ENCODE measurements at regions not wholly inside any gene's neighbourhood (a gene's known extent, or its start where the extent isn't known, plus 50 kb on each side); places are given as distances from the start of the nearest gene placed in this dataset.

GRCh38 chr9:14535161-14535955 lies 157.9 kb downstream of the ZDHHC21 start:
- no peak for ATAC-seq (ENCODE audit: low FRiP score)
- DNase-seq (ENCODE audit: low spot score) = no peak
- TF ChIP-seq CTCF (IDR thresholded peaks at IDR 0.05) = no peak

DNA sequence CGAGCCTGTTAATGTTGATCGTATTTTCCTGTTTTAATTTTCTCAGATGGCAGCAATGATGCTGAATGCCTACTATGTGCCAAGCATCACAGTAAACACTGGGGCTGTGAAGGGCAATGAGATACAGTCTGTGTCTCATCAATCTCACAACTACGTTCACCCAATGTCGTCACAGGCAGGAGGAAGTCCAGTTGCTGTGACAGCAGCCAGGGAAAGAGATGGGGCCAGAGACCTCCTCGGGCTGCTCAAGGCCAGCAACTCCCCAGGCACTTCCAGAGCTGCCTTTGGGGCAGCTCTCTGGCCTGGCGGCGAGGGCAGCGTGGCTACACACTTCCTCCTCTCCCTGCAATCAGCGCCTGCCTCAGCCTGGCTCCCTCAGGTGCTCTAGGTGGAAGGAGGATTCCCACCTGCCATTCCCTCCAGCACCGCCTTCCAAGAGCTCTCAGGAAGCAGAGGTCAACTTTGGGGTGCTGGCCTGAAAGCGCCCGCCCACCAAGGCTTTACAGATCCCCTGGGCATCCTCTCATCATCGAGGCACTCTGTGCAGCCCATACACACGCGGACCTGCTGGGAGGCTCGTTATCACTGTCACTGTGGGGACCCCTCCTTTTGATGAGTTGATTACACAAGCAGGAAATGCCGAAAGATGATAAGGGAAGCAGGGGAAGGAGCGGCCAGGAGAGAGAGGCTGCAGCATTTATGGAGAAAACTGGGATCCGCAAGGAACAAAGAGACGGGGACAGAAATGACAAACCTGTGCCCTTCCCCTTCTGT lies 159.2 kb downstream of the ZDHHC21 start:
- DNase-seq (ENCODE audit: low spot score) = no peak
- no peak for ATAC-seq (ENCODE audit: low FRiP score)
- no peak for TF ChIP-seq CTCF (IDR thresholded peaks at IDR 0.05)

DNA sequence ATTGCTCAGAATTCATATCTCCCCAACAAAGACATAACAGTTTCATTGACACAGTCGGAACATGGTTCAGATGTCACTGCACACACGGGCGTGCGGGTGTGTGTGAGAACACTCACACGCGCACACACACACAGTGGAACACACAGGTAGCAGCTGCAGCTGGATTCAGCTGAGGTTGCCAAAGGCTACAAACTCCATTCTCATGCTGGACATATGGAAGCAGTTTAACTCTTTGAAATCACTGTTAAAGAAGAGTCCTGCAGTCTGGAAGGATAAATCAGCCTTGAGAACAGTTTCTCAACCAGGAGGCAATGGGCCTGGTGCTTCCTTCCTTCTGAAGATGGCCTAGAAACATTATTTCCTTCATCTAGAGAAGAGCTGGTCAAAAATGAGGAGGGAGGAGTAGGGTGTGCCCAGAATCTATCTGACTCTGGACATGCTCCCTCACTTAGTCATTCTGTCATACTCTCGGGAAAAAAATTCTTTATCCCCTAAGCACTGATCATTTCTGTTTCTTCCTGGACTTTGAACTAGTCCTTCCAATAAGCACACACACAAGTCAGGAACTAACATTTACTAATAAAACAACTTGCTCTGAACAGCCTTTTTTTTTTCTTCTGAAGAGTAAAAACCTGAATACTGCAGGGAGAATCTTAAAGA lies 160.6 kb downstream of the ZDHHC21 start:
- no peak for ATAC-seq (ENCODE audit: low FRiP score)
- no peak for DNase-seq (ENCODE audit: low spot score)
- no peak for TF ChIP-seq CTCF (IDR thresholded peaks at IDR 0.05)

DNA sequence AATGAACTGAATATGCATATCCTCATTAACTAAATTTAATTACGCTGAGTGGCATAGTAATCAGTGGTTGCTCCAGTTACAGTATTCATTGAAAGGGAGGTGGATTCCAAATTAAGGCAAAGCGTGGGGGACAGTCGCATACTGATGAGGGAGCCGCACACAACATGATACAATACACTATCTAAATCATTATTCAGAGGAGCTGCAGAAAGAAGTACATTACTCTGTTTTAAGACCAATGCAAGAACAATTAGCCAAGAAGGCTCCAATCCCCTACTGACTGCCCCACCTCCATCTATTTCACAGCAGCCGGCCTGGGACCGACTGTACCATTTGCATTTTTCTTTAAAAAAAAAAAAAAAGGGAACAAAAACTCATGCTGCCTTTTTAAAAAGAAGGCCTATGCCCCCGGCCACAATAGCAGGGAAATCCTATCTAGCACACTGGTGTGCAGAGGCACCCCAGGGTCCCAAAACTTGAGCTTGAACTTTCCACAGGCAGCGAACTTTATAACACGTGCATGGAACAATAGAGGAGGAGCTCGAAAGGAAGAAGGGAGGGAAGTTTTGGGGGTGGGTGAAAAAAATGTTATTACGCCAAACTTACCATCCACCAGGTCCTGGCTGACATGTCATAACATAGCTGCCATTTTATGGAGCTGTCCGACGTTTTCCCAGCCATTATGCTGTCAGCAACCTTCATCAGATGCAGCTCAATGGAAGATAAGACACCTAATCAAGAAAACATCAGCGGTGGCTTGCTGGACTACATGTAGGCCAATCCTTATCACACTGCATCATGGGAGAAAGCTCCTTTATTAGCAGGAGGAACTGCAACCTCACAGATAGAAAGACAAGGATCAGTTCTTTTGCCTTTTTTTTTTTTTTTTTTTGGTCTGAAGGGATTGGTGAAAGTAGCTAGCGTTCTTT lies 161.6 kb downstream of the ZDHHC21 start:
- ATAC-seq (ENCODE audit: low FRiP score) (no peak), DNase-seq (ENCODE audit: low spot score) (no peak)
- TF ChIP-seq CTCF (IDR thresholded peaks at IDR 0.05) = no peak

DNA sequence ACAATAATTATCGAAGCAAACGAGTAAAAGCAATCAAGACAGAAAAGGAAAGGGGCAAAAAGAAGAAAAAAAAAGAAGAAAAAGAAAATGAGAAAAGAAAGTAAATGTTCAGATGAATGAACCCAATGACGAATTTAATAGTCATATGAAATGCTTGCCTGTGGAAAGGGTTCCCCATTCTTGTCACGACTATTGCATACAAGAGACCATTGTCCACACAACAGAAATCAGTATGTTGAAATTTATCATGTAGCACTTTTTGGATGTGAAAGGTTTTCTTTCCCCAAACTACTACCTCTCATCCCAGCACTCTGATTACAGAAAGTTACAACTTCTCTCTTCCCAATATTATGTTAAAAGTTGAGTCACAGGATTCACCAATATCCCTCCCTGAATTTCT lies 162.4 kb downstream of the ZDHHC21 start:
- no peak for TF ChIP-seq CTCF (IDR thresholded peaks at IDR 0.05)
- ATAC-seq (ENCODE audit: low FRiP score) (no peak), DNase-seq (ENCODE audit: low spot score) (no peak)

GRCh38 chr9:14530366-14530765 lies 162.9 kb downstream of the ZDHHC21 start:
- no peak for ATAC-seq (ENCODE audit: low FRiP score)
- no peak for DNase-seq (ENCODE audit: low spot score)
- TF ChIP-seq CTCF (IDR thresholded peaks at IDR 0.05) = no peak
